Left lung (tissue), 4 donors: ENCODE measurements at regions not wholly inside any gene's neighbourhood (a gene's known extent, or its start where the extent isn't known, plus 50 kb on each side); places are given as distances from the start of the nearest gene placed in this dataset.

Experiments
- ATAC-seq: fragments of 200-7000 bp; cut with Tn5 transposase; one replicate; pipeline ENCODE4 v1.9.1; 2020; ENCODE audit warnings: moderate library complexity
- DNase-seq, 4 donors: peaks; one replicate each; pipeline ENCODE4 v3.0.0-alpha.2; 2013 to 2020
- H3K27ac ChIP-seq, 2 donors: fragments of 200-600 bp; sonication (generic) in 1 of 2; one replicate each; pipeline versions ENCODE4 v1.5.0 to v1.8.0; 2020 to 2021
- H3K27me3 ChIP-seq, 2 donors: fragments of 200-600 bp; sonication (generic) in 1 of 2; one replicate each; pipeline versions ENCODE4 v1.5.0 to v1.8.0; 2020 to 2021
- H3K36me3 ChIP-seq, 2 donors: fragments of 200-600 bp; sonication (generic) in 1 of 2; one replicate each; pipeline versions ENCODE4 v1.5.0 to v1.8.0; 2020 to 2021
- H3K4me1 ChIP-seq, 2 donors: fragments of 200-600 bp; one replicate each; pipeline ENCODE4 v1.8.0; 2021
- H3K4me3 ChIP-seq, 2 donors: fragments of 200-600 bp; sonication (generic) in 1 of 2; one replicate each; pipeline versions ENCODE4 v1.5.0 to v1.8.0; 2020 to 2021; ENCODE audit warnings: mild to moderate bottlenecking in 1 of 2
- H3K9me3 ChIP-seq, 2 donors: fragments of 200-600 bp; sonication (generic) in 1 of 2; one replicate each; pipeline versions ENCODE4 v1.5.0 to v1.8.0; 2020 to 2021
- intact Hi-C, 2 donors: fragments of 100-400 bp; cut with DNase I; formaldehyde crosslinking; loops; one replicate each; pipeline versions ENCODE4 v1.11.2 to v1.14.2; 2022
- TF ChIP-seq, protein P1 (sequence below), 2 donors: fragments of 200-600 bp; sonication (generic) in 1 of 2; IDR thresholded peaks; one replicate each; pipeline versions ENCODE4 v1.5.0 to v1.8.0; 2021; ENCODE audit warnings: antibody characterized with exemption in 2 of 2
- donor health status: DM: no; HTN: yes; CAD: no.
- donor health status: DM: no; HTN: no; CAD: no.

DNA sequence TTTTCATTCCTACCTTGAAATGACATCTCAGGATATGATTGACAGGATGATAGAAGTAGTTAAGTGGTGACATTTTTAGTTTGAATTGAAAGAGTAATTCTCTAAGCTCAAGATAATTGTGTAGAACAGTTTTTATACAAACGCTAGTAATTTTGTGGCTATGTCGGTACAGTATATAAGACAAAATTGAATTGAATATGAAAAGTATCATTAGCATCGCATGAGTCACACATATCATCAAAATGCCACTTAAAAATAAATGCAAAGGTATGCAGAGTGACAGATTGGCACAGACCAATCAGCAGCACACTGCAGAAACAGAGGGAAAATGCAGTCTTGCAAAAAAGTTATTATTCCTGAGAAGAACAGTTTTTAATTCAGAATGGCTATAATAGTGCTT is 608.2 kb upstream of the NETO1 start:
- Histone ChIP-seq H3K27me3 (no peaks in the 10 kb centered on the region), H3K4me3 (no peak overlapping the region), H3K9me3 (peaks cover 0 to 4% of the 10 kb centered on the region in 2 donors), H3K4me1 (no peaks in the 10 kb centered on the region), H3K27ac (no peak overlapping the region), H3K36me3 (no peaks in the 10 kb centered on the region)
- TF ChIP-seq, protein P1, sequence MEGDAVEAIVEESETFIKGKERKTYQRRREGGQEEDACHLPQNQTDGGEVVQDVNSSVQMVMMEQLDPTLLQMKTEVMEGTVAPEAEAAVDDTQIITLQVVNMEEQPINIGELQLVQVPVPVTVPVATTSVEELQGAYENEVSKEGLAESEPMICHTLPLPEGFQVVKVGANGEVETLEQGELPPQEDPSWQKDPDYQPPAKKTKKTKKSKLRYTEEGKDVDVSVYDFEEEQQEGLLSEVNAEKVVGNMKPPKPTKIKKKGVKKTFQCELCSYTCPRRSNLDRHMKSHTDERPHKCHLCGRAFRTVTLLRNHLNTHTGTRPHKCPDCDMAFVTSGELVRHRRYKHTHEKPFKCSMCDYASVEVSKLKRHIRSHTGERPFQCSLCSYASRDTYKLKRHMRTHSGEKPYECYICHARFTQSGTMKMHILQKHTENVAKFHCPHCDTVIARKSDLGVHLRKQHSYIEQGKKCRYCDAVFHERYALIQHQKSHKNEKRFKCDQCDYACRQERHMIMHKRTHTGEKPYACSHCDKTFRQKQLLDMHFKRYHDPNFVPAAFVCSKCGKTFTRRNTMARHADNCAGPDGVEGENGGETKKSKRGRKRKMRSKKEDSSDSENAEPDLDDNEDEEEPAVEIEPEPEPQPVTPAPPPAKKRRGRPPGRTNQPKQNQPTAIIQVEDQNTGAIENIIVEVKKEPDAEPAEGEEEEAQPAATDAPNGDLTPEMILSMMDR (IDR thresholded peaks at IDR 0.05) = no peak
- ATAC-seq (no peak), DNase-seq (no peak)
- intact Hi-C loops = no loop called here

- Histone ChIP-seq H3K4me3 (no peak overlapping the region), H3K4me1 (no peaks in the 10 kb centered on the region), H3K27me3 (no peaks in the 10 kb centered on the region), H3K9me3 (no peaks in the 10 kb centered on the region), H3K36me3 (no peaks in the 10 kb centered on the region), H3K27ac (peak overlapping the region in 1 of 2 donors; percentile 4)
- TF ChIP-seq, protein P1 (IDR thresholded peaks at IDR 0.05) = no peak
- intact Hi-C loops = no loop called here
- DNase-seq (no peak), ATAC-seq (peak; percentile 30)
Measured at GRCh38 chr18:73462092-73462491, 594.3 kb upstream of the NETO1 start.

DNA sequence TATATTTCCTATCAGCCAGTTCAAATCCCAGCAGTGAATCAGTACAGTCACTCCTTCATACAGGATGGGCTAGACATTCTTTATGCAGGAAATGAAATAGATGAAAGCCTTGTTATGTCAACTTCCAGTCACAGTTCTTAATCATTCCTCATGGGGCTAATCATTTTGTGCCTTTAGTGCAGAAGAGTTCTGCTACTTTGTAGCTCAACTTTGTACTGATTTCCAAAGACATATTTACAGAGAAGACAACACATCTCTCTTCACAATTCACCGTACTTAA is 593.9 kb upstream of the NETO1 start:
- H3K27me3 ChIP-seq = no peaks in the 10 kb centered on the region
- H3K4me1 ChIP-seq = no peaks in the 10 kb centered on the region
- DNase-seq = no peak
- TF ChIP-seq, protein P1 (IDR thresholded peaks at IDR 0.05) = no peak
- no peaks in the 10 kb centered on the region for H3K36me3 ChIP-seq
- no peaks in the 10 kb centered on the region for H3K9me3 ChIP-seq
- intact Hi-C loops = no loop called here
- no peak overlapping the region for H3K4me3 ChIP-seq
- H3K27ac ChIP-seq = peak overlapping the region in 1 of 2 donors; percentile 4
- peak; percentile 41 for ATAC-seq

- Histone ChIP-seq H3K4me3 (no peak overlapping the region), H3K4me1 (no peaks in the 10 kb centered on the region), H3K36me3 (no peaks in the 10 kb centered on the region), H3K9me3 (no peaks in the 10 kb centered on the region), H3K27me3 (no peaks in the 10 kb centered on the region), H3K27ac (peak overlapping the region in 1 of 2 donors; percentile 4)
- ATAC-seq (no peak), DNase-seq (no peak)
- intact Hi-C loops = no loop called here
- TF ChIP-seq, protein P1 (IDR thresholded peaks at IDR 0.05) = no peak
Measured at GRCh38 chr18:73461038-73461779, 593.4 kb upstream of the NETO1 start.

- TF ChIP-seq, protein P1 (IDR thresholded peaks at IDR 0.05) = no peak
- Histone ChIP-seq H3K27me3 (no peaks in the 10 kb centered on the region), H3K4me1 (no peaks in the 10 kb centered on the region), H3K36me3 (no peaks in the 10 kb centered on the region), H3K9me3 (no peaks in the 10 kb centered on the region), H3K4me3 (no peak overlapping the region), H3K27ac (peak overlapping the region in 1 of 2 donors; percentile 31)
- ATAC-seq = peak; percentile 91
- peak in 1 of 4 donors; percentile 11 for DNase-seq
- intact Hi-C loops = no loop called here
Measured at GRCh38 chr18:73458186-73458964, 590.6 kb upstream of the NETO1 start.
